Psoas muscle (tissue), 7 donors: ENCODE measurements at regions not wholly inside any gene's neighbourhood (a gene's known extent, or its start where the extent isn't known, plus 50 kb on each side); places are given as distances from the start of the nearest gene placed in this dataset.
"Not testable (repeated sequence)": the region's sequence is repeated elsewhere in the genome, so short reads cannot be mapped to it uniquely, and the experiment has no call there.

Source experiments
- ATAC-seq, 4 donors: fragments of 200-7000 bp; cut with Tn5 transposase; one replicate each; pipeline ENCODE4 v1.9.1; 2020; ENCODE audit warnings: moderate library complexity in 3 of 4, mild to moderate bottlenecking in 2 of 4
- DNase-seq, 2 donors: peaks; one replicate each; pipeline ENCODE4 v3.0.0-alpha.2; 2020
- H3K27ac ChIP-seq: fragments of 200-600 bp; one replicate; pipeline ENCODE4 v1.8.0; 2022
- H3K27me3 ChIP-seq, 3 donors: fragments of 200-600 bp in 1 of 3; one replicate each; pipeline versions ENCODE4 v1.6.1 to v1.8.0; 2013 to 2022; ENCODE audit warnings: low read length in 2 of 3, mild to moderate bottlenecking in 2 of 3, moderate library complexity in 1 of 3; ENCODE audit not compliant: insufficient read depth in 3 of 3
- H3K36me3 ChIP-seq, 2 donors: fragments of 200-600 bp in 1 of 2; one replicate each; pipeline versions ENCODE4 v1.6.1 to v1.8.0; 2013 to 2022; ENCODE audit warnings: low read depth in 1 of 2, mild to moderate bottlenecking in 1 of 2, moderate library complexity in 1 of 2; ENCODE audit not compliant: insufficient read depth in 1 of 2
- H3K4me1 ChIP-seq: fragments of 200-600 bp; one replicate; pipeline ENCODE4 v1.8.0; 2022
- H3K4me3 ChIP-seq: fragments of 200-600 bp; one replicate; pipeline ENCODE4 v1.8.0; 2022; ENCODE audit warnings: mild to moderate bottlenecking
- H3K9me3 ChIP-seq: fragments of 200-600 bp; one replicate; pipeline ENCODE4 v1.8.0; 2022
- CTCF ChIP-seq: fragments of 200-600 bp; IDR thresholded peaks from one replicate; pipeline ENCODE4 v1.8.0; 2022; ENCODE audit warnings: antibody characterized with exemption
- WGBS, 3 donors: extraction: QIAGEN DNeasy Blood & Tissue Kit; methylation state at CpG; one replicate each; pipeline versions ENCODE4 v1.1.6 to v1.1.7; 2013; 5-methylcytosine and 5-hydroxymethylcytosine counted together
- intact Hi-C, 2 donors: fragments of 100-400 bp; cut with DNase I; formaldehyde crosslinking; loops; one replicate each; pipeline versions ENCODE4 v1.11.0 to v1.14.2; 2022
- donor health status: healthy with polysubstance abuse.
- donor health status: DM: no; HTN: no; CAD: no; lungs with moderate emphysema.
- donor health status: Bipolar disorder and iron deficiency.
- donor health status: healthy.
- donor health status: DM: yes; HTN: yes; CAD: no.
- donor health status: DM: no; HTN: no; CAD: no.
- donor health status: DM: yes; HTN: yes; CAD: no.

- Histone ChIP-seq H3K4me1 (no peaks in the 10 kb centered on the region), H3K36me3 (no peaks in the 10 kb centered on the region), H3K9me3 (no peaks in the 10 kb centered on the region), H3K4me3 (no peak overlapping the region), H3K27me3 (no peaks in the 10 kb centered on the region), H3K27ac (no peak overlapping the region)
- no peak for TF ChIP-seq CTCF
- no peak for ATAC-seq
- DNase-seq = no peak
- intact Hi-C loops = no loop called here
Observed at GRCh38 chr3:5366746-5367145, 179.2 kb downstream of the EDEM1 start.

GRCh38 chr3:5371555-5371954 lies 184.0 kb downstream of the EDEM1 start:
- ATAC-seq, intact Hi-C loops, H3K4me1 ChIP-seq, H3K27me3 ChIP-seq, H3K9me3 ChIP-seq, DNase-seq, H3K27ac ChIP-seq, H3K36me3 ChIP-seq, H3K4me3 ChIP-seq: not testable (repeated sequence)
- 97 to 100% (median 100%) methylated on average over 2 of the region's 2 CpGs for WGBS, 3 donors

DNA sequence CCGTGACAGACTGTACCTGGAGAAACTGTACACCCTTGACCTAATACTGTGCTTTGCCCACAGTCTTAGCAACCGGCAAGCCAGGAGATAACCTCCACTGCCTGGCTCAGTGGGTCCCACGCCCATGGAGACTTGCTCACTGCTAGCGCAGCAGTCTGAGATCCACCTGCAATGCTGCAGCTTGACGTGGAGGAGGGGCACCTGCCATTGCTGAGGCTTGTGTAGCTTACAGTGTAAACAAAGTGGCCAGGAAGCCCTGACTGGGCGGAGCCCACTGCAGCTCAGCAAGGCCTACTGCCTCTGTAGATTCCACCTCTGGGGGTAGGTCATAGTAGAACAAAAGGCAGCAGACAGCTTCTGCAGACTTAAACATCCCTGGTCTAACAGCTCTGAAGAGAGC lies 189.3 kb downstream of the EDEM1 start:
- WGBS, 3 donors = 60 to 67% (median 65%) methylated on average over 6 of the region's 6 CpGs
- TF ChIP-seq CTCF = no peak

DNA sequence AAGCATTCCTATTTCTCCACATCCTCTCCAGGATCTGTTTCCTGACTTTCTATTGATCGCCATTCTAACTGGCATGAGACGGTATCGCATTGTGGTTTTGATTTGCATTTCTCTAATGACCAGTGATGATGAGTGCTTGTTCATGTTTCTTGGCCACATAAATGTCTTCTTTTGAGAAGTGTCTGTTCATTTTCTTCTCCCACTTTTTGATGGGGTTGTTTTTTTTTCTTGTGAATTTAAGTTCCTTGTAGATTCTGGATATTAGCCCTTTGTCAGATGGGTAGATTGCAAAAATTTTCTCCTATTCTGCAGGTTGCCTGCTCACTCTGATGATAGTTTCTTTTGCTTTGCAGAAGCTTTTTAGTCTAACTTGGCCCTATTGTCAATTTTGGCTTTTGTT lies 191.8 kb downstream of the EDEM1 start:
- H3K27ac ChIP-seq, intact Hi-C loops, DNase-seq, H3K27me3 ChIP-seq, H3K4me3 ChIP-seq, H3K9me3 ChIP-seq, H3K36me3 ChIP-seq, ATAC-seq, H3K4me1 ChIP-seq: not testable (repeated sequence)
- WGBS, 3 donors = 95 to 97% (median 97%) methylated on average over 3 of the region's 3 CpGs

More for the DNA sequence above, 189.3 kb downstream of the EDEM1 start:
- no peaks in the 10 kb centered on the region for H3K4me1 ChIP-seq
- H3K27ac ChIP-seq = no peak overlapping the region
- ATAC-seq (no peak), DNase-seq (no peak)
- peaks cover 5% of the 10 kb centered on the region for H3K9me3 ChIP-seq
- H3K36me3 ChIP-seq = no peaks in the 10 kb centered on the region
- intact Hi-C loops = no loop called here
- no peaks in the 10 kb centered on the region for H3K27me3 ChIP-seq
- no peak overlapping the region for H3K4me3 ChIP-seq

DNA sequence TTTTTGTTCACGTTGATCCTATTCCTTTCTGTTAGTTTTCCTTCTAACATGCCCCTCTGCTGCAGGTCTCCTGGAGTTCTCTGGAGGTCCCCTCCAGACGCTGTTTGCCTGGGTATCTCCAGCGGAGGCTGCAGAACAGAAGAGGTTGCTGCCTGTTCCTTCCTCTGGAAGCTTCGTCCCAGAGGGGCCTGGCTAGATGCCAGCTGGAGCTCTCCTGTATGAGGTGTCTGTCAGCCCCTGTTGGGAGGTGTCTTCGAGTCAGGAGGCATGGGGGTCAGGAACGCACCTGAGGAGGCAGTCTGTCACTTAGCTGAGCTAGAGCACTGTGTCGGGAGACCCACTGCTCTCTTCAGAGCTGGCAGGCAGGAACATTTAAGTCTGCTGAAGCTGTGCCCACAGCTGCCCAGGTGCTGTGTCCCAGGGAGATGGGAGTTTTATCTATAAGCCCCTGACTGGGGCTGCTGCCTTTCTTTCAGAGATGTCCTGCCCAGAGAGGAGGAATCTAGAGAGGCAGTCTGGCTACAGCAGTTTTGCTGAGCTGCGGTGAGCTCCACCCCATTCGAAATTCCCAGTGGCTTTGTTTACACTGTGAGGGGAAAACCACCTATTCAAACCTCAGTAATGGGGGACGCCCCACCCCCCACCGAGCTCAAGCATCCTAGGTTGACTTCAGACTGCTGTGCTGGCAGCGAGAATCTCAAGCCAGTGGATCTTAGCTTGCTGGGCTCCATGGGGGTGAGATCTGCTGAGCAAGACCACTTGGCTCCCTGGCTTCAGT lies 196.2 kb downstream of the EDEM1 start:
- H3K27ac ChIP-seq, H3K9me3 ChIP-seq, intact Hi-C loops, DNase-seq, H3K27me3 ChIP-seq, H3K4me3 ChIP-seq, ATAC-seq, H3K36me3 ChIP-seq, H3K4me1 ChIP-seq: not testable (repeated sequence)
- 77 to 80% (median 80%) methylated on average over 12 of the region's 12 CpGs for WGBS, 3 donors

DNA sequence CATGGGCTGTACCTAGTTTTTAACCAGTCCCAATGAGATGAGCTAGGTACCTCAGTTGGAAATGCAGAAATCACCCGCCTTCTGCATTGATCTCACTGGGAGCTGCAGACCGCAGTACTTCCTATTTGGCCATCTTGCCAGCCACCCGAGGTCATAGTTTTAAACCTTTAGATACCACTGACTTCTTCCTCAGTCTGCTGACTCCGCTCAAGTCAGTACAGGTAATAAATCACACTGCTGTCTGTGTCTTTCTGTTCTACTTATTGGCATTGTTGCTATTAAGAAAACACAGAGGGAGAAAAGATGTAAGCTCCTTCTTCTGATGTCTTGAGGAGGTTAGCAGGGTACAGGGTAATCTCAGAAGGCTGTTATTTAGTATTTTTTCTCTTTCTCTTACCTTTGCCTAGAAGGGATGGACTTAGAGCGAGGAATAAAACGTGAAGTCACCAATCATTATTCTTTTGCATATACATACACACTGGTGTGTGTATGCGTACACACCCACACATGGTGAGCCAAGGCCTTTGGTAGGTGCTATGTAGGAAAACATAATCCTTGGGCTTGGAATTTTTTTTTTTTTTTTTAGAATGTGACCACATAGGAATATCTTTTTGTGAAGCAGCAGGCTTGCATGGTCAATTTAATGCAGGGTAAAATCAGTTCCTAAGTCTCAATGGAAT lies 197.2 kb downstream of the EDEM1 start:
- no peak for DNase-seq
- intact Hi-C loops = no loop called here
- H3K36me3 ChIP-seq = no peaks in the 10 kb centered on the region
- no peaks in the 10 kb centered on the region for H3K27me3 ChIP-seq
- H3K4me3 ChIP-seq = no peak overlapping the region
- H3K9me3 ChIP-seq = no peaks in the 10 kb centered on the region
- H3K4me1 ChIP-seq = no peaks in the 10 kb centered on the region
- no peak for TF ChIP-seq CTCF
- 78 to 87% (median 85%) methylated on average over 7 of the region's 7 CpGs for WGBS, 3 donors
- no peak overlapping the region for H3K27ac ChIP-seq
- ATAC-seq = no peak
